ENCODE measurements at regions not wholly inside any gene's neighbourhood (a gene's known extent, or its start where the extent isn't known, plus 50 kb on each side); places are given as distances from the start of the nearest gene placed in this dataset.

DNA sequence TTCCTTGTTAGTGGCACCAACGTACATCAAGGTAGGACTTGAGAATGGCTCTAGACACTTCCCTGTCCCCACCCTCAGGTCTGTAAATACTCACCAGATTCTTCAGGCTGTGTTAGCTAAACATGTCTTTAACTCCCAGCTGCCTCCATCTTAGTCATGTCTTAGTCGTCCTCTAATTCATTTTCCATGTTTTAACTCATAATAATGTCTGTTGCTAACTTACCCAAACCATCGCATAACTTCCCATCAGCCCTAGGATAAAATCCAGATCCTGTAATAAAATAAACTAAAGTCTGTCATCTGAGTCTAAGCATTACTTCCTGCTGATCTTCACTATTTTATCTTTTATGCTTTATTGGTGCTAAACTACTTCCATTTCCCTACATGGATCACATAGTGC is 600.0 kb upstream of the CELF2 start:
- no peak for ATAC-seq
- TF ChIP-seq ZNF565 (CRISPR knock-in tag; conservative IDR thresholded peaks at IDR 0.05; ENCODE audit: low read depth), result no peak

DNA sequence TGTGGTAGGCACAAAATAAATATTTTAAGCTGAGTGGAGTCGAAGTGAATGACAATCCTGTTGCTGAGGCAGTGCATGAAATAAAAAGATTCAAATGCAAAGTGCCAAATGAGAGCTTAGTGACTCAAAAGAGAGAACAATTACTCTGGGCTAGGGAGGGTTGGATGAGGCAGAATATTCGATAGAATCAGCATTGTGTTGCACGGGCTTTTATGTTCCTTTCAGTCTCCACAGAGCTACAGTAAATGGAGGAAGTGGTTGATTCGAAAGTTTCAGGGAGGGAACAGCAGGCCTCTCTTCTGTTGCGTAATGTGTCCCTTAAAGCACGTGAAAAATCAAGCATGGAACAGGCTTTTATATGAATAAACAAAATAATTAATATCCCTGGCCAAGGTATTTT is 599.3 kb upstream of the CELF2 start:
- ATAC-seq, result no peak
- TF ChIP-seq ZC3H10 (CRISPR knock-in tag; IDR thresholded peaks at IDR 0.05) (no peak), ZFP30 (CRISPR knock-in tag; IDR thresholded peaks at IDR 0.05) (no peak)
- TF ChIP-seq, protein P1, sequence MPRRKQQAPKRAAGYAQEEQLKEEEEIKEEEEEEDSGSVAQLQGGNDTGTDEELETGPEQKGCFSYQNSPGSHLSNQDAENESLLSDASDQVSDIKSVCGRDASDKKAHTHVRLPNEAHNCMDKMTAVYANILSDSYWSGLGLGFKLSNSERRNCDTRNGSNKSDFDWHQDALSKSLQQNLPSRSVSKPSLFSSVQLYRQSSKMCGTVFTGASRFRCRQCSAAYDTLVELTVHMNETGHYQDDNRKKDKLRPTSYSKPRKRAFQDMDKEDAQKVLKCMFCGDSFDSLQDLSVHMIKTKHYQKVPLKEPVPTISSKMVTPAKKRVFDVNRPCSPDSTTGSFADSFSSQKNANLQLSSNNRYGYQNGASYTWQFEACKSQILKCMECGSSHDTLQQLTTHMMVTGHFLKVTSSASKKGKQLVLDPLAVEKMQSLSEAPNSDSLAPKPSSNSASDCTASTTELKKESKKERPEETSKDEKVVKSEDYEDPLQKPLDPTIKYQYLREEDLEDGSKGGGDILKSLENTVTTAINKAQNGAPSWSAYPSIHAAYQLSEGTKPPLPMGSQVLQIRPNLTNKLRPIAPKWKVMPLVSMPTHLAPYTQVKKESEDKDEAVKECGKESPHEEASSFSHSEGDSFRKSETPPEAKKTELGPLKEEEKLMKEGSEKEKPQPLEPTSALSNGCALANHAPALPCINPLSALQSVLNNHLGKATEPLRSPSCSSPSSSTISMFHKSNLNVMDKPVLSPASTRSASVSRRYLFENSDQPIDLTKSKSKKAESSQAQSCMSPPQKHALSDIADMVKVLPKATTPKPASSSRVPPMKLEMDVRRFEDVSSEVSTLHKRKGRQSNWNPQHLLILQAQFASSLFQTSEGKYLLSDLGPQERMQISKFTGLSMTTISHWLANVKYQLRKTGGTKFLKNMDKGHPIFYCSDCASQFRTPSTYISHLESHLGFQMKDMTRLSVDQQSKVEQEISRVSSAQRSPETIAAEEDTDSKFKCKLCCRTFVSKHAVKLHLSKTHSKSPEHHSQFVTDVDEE (CRISPR knock-in tag; IDR thresholded peaks at IDR 0.05), result no peak

DNA sequence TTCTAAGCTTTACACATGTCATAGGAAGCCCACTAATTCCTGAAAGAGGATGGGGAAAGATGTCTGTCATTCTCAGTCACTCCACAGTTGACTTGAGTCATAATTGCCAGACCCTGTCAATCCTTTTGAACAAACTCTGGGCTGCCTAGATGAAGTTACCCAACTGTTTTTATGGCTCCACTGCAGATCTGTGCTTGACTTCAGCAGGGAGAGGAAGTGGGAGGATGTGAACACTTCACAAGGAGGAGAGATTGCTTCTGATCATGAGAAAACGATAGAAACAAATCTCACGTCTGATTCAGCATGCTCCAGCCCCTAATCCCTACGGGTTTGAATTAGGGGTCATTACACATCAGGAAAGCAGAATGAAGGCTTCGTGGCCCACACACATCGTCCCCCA is 596.6 kb upstream of the CELF2 start:
- ATAC-seq, result no peak
- TF ChIP-seq ZNF8 (CRISPR knock-in tag; IDR thresholded peaks at IDR 0.05) (no peak), SNAI2 (CRISPR knock-in tag; IDR thresholded peaks at IDR 0.05) (no peak), ZNF565 (CRISPR knock-in tag; conservative IDR thresholded peaks at IDR 0.05; ENCODE audit: low read depth) (no peak), RARB (CRISPR knock-in tag; IDR thresholded peaks at IDR 0.05) (no peak), ESRRG (CRISPR knock-in tag; IDR thresholded peaks at IDR 0.05) (no peak), TCF4 (CRISPR knock-in tag; IDR thresholded peaks at IDR 0.05; ENCODE audit: borderline replicate concordance) (no peak), ZNF70 (CRISPR knock-in tag; IDR thresholded peaks at IDR 0.05) (no peak), ZFP3 (CRISPR knock-in tag; IDR thresholded peaks at IDR 0.05) (no peak), OSR1 (CRISPR knock-in tag; IDR thresholded peaks at IDR 0.05) (no peak), ARNTL (CRISPR knock-in tag; IDR thresholded peaks at IDR 0.05; ENCODE audit: borderline replicate concordance, low read depth) (no peak), CSDC2 (CRISPR knock-in tag; IDR thresholded peaks at IDR 0.05) (no peak), PPARA (CRISPR knock-in tag; IDR thresholded peaks at IDR 0.05; ENCODE audit: borderline replicate concordance) (no peak), GLIS3 (CRISPR knock-in tag; IDR thresholded peaks at IDR 0.05) (no peak), BACH2 (CRISPR knock-in tag; IDR thresholded peaks at IDR 0.05; ENCODE audit: borderline replicate concordance) (no peak), TOX (CRISPR knock-in tag; IDR thresholded peaks at IDR 0.05; ENCODE audit: borderline replicate concordance) (no peak)
- TF ChIP-seq, protein P2, sequence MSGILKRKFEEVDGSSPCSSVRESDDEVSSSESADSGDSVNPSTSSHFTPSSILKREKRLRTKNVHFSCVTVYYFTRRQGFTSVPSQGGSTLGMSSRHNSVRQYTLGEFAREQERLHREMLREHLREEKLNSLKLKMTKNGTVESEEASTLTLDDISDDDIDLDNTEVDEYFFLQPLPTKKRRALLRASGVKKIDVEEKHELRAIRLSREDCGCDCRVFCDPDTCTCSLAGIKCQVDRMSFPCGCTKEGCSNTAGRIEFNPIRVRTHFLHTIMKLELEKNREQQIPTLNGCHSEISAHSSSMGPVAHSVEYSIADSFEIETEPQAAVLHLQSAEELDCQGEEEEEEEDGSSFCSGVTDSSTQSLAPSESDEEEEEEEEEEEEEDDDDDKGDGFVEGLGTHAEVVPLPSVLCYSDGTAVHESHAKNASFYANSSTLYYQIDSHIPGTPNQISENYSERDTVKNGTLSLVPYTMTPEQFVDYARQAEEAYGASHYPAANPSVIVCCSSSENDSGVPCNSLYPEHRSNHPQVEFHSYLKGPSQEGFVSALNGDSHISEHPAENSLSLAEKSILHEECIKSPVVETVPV (CRISPR knock-in tag; IDR thresholded peaks at IDR 0.05), result no peak
- TF ChIP-seq, protein P3, sequence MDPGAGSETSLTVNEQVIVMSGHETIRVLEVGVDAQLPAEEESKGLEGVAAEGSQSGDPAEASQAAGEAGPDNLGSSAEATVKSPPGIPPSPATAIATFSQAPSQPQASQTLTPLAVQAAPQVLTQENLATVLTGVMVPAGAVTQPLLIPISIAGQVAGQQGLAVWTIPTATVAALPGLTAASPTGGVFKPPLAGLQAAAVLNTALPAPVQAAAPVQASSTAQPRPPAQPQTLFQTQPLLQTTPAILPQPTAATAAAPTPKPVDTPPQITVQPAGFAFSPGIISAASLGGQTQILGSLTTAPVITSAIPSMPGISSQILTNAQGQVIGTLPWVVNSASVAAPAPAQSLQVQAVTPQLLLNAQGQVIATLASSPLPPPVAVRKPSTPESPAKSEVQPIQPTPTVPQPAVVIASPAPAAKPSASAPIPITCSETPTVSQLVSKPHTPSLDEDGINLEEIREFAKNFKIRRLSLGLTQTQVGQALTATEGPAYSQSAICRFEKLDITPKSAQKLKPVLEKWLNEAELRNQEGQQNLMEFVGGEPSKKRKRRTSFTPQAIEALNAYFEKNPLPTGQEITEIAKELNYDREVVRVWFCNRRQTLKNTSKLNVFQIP (CRISPR knock-in tag; IDR thresholded peaks at IDR 0.05; ENCODE audit: borderline replicate concordance, low read depth), result no peak
- TF ChIP-seq, protein P1 (CRISPR knock-in tag; IDR thresholded peaks at IDR 0.05), result no peak
- TF ChIP-seq, protein P4, sequence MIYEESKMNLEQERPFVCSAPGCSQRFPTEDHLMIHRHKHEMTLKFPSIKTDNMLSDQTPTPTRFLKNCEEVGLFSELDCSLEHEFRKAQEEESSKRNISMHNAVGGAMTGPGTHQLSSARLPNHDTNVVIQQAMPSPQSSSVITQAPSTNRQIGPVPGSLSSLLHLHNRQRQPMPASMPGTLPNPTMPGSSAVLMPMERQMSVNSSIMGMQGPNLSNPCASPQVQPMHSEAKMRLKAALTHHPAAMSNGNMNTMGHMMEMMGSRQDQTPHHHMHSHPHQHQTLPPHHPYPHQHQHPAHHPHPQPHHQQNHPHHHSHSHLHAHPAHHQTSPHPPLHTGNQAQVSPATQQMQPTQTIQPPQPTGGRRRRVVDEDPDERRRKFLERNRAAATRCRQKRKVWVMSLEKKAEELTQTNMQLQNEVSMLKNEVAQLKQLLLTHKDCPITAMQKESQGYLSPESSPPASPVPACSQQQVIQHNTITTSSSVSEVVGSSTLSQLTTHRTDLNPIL (CRISPR knock-in tag; IDR thresholded peaks at IDR 0.05; ENCODE audit: low read depth), result no peak
